GM19372 (cell line): ENCODE measurements at regions not wholly inside any gene's neighbourhood (a gene's known extent, or its start where the extent isn't known, plus 50 kb on each side); places are given as distances from the start of the nearest gene placed in this dataset.
"Not testable (repeated sequence)": the region's sequence is repeated elsewhere in the genome, so short reads cannot be mapped to it uniquely, and the experiment has no call there.

ENCODE experiments used
- ATAC-seq: cut with Tn5 transposase; IDR thresholded peaks from one replicate; pipeline ENCODE4 v1.9.1; 2021; ENCODE audit warnings: mild to moderate bottlenecking, low read depth, moderate library complexity; ENCODE audit not compliant: unreplicated experiment

DNA sequence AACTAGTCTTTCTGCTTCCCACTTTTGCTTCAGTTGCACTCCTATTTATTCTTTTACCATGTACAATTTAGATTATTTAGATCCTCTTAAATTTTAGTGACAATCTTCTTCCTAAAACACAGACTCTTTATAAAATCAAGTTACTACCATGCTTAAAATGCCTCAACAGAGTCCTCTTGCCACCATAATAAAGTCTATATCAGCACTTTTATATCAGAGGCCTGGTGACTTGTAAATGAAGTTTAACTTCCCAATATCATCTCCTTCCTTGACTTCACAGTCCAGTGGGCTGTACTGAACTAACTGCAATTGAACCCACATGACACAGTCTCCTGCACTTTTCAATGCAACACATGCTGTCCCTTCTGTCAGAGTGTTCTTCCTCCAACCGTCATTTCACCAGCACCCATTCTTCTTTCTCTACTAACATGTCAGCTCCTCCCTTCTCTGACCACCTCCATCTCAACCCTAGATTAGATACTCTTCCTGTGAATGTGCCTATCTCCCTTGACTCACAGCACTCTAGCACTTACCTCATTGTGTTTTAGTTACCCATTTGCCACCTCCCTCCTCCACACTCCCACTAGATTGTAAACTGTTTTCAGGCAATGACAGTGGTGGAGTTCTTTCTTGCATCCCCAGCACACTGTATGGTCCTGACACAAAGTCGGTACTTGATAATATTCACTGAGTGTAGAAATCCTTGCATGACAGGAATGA lies 414.9 kb downstream of the SATB2 start:
- ATAC-seq, result no peak

DNA sequence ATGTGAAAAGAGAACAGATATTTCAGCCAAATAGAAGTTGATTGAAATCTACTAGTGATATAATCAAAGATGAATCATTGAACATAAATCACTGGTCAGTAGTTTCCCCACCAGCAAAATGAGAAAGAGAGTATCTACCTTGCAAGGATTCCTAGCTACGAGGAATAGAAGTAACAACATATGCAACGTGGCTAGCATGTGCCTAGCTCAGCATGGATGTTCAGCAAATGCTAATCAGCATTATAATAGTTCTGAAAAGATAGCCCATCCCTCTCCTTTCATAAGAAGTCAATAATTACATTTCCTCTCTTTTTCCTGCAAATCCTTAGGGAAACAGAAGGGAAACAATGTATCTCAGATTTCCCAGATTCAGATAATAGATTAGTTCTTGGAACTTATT lies 417.2 kb downstream of the SATB2 start:
- ATAC-seq, result no peak

DNA sequence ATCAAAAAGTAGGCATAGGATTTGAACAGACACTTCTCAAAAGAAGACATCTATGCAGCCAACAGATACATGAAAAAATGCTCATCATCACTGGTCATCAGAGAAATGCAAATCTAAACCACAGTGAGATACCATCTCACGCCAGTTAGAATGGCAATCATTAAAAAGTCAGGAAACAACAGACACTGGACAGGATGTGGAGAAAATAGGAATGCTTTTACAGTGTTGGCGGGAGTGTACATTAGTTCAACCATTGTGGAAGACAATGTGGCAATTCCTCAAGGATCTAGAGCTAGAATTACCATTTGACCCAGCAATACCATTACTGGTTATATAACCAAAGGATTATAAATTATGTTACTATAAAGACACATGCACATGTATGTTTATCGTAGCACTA lies 424.0 kb downstream of the SATB2 start:
- not testable (repeated sequence) for ATAC-seq

DNA sequence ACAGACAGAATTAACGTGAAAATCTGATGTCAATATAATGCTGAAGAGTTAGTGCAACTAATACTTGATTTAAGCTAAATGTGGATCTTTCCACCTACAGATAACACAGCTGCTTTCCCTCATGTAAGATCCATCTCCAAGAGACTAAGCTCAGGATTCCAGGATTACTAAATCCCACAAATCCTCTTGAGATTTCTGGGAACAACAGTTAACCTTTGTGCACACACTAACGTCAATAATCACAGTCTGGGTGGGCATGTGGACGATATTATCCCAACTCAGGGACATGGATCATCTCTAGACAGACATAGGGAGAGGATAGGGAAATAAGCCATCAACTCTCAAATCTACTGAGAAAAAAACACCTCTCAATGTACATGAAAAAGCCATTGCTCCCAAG lies 432.6 kb downstream of the SATB2 start:
- ATAC-seq, result no peak

DNA sequence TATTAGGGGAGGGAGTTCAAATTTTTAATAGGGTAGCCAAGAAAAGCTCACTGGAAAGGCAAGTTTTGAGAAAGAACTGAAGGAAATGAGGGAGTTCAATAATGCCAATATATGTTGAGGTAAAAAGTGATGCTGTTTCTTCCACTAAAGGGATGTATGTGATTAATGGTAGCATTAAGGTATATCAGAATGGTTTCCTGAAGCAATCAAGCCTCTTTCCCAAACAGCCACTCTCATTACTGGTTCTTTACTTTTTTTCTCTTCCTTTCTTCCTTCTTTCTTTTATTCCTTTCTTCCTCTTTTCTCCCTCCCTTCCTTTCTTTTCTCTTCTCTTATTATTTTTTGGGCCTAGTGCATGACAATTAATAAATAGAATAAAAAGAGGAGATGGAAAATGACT lies 433.5 kb downstream of the SATB2 start:
- ATAC-seq, result no peak

DNA sequence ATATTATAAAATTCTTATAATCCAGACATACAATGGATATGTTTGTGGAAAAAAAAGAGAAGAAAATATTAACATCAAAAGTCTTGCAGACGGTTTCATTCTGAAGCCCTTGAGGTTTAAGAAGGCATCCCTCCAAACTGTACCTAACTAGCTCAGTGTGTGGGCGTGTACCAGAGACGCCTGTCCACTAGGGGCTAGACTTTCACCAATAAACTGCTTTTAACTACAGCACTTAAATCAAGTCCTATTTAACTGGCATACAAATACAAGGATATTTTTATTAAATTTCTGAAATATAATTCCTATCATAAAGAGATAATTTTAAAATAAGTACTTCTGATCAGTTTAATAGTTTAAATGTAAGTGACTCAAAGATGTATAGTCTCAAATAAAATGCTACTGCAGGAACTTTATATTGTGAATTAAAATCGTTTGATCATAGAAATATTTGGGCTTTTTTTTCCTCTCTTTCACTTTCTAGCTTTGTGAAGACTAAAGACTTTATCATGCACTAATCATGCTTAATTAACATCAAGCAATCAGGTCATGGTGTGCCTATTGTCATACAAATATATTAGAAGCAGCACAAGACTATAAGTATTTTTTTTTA lies 437.7 kb downstream of the SATB2 start:
- no peak for ATAC-seq

DNA sequence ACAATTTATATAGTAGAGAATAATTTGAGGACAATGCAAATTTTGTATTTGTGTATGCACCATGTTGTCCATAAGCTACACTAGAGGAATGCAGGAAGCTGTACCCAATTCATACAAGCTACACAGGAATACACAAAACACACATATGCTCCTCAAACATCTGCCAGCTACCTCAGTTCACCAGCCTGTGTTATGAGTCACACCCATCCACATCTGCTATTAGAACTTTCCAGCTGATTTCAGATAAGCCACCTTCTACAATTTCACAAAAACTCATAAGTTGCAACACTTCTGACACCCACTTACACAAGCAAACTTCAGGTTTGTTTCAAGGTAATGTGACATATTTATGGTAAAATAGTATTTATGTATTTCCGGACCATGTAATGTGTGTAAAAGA lies 438.9 kb downstream of the SATB2 start:
- ATAC-seq, result no peak

DNA sequence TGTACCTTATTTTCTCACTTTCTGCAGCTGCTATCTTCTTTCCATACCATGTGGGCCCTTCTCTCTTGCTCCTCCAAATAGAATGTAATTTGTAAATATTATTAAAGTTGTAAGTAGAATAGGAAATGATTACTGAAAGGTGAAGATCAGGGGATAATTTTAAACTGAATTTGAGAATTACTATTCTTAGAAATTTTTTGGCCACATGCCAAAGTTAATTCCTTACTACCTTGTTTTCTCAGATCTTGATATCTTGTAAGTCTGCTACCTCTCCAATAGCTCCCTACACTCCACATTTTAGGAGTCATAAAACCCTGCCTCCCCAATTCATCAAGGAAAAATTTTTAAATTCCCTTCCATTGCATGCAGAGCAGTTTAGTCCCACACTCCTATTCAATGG lies 442.7 kb downstream of the SATB2 start:
- ATAC-seq, result no peak

DNA sequence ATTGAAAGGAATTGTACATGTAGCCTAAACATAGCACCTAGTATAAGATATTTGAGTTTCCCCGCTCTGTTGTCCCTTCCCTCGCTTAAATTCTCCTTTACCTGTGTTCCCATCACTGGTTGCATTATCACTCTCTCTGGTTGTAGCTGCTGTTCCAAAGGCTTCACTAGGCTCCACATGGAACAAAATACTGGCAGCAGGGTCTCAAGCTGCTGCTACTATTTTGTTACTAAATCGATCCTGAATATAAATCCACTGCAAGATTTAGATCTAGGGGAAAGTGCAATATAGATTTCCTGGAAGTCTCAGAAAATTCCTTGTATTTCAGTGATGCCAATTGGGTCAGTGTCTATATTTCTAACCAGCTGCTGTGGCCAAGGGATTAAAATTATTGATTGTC lies 443.5 kb downstream of the SATB2 start:
- ATAC-seq, result no peak

DNA sequence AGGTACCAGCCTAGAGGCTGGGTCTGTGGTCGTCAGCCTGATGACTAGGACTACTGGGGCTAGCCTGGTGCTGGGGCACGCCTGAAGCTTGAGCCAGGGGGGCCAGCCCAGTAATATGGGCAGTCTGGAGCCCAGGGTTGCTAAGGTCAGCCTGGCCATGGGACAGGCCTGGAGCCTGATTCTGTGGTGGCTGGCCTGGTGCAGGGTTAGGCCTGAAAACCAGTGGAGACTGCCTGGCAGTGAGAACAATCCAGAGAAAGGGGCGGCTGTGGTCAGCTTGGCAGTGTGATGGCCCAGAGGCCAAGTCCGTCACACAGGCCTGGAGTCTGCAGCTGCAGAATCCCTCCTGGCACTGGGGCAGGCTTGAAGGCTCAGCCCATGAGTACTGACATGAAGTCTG lies 445.8 kb downstream of the SATB2 start:
- no peak for ATAC-seq

DNA sequence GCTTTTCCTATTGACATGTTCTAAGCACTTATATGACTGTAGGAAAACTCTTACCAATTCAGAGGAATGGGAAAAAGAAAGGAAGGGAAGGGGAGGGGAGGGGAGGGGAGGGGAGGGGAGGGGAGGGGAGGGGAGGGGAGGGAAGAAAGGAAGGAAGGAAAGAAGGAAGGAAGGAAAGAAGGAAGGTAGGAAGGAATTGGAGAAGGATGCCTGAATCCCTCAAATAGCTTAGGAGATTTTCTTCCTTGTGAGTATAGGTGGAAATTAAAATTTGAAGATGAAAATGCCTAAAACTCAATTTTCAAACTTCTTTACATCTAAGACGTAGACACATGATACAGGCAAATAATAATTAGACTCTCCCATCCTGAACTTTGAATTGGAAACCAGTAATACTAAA lies 463.1 kb downstream of the SATB2 start:
- no peak for ATAC-seq

DNA sequence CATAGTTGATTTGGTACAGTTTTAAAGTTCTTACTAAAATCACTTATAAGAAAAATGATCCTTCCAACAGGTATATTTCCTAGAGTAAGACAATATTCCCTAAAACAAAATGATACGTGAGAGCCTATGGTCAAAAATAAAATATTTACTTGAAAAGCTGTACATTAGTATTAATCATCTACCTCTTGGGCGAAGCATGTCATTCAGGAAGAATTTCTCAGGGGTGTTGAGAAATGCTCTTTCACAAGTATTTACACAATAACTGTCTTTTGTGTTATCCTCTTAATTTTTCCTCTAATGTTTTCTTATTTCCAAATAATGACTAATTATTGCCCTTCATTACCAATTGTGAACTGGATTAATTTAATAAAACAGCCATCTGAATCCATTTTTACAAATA lies 466.3 kb downstream of the SATB2 start:
- no peak for ATAC-seq

DNA sequence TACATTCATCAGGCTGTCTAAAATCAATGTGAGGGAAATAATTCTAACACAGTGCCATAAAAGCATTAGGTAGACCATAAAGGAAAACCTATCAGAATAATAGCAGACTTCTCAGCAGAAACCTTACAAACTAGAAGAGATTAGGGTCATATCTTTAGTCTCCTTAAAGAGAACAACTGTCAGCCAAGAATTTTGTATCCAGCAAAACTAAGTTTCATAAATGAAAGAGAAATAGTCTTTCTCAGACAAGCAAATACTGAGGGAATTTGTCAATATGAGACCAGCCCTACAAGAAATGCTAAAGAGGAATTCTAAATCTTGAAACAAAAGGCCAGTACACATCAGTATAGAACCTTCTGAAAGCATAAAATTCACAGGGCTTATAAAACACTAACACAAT lies 482.0 kb downstream of the SATB2 start:
- no peak for ATAC-seq

DNA sequence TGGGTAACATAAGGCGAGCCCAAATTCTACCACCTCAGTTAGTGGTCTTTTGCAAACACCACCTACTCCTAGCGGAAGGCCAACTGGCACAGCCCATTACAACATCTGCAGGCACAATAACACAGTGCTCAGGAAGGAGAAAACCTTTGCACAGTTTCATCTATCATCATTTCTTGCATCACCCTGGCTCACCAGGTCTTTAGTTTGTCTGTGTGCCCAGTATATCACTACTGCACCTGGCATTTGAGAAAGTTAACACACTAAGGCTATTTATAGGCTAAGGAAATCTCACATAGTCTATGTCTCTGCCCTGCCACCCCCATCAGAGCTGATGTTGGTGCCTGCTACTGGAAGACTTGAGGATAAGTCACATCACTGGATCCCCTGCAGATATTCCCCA lies 484.0 kb downstream of the SATB2 start:
- ATAC-seq, result no peak

DNA sequence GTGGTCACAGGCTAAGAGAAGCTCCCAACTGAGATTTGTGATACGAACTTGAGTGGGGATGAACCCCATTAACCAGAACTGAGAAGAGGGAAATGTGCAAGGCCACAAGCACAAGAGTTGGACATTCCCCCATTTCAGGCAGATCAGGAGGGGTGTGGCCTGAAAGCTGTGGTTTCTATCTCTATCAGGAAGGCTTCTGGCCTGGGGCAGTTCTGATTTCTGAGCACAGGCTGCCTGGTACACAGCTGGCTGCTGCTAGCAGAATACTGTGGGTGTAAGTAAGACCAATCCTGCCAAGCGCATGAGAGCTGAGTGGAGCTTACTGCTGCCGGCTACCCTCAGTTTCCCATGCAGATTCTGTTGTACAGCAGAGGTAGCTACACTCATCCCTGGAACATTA lies 484.6 kb downstream of the SATB2 start:
- no peak for ATAC-seq

DNA sequence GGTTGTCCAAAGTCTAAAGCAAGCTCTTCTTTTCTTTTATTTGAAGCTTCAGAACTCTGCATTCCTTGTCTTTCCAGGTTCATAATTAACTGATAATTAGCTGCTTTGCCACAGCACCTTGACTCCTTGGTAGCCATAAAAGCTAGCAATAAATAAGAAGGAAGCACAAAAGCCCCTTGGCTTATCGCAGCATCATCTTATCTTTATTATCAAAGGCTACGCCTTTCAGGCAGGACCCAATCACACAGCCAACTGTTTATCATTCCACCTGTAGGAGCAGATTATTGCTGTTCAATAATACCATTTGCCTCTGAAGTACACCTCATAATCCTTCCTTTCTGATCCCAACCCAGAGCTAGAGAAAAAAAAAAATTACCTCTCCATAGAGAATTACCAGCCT lies 489.2 kb downstream of the SATB2 start:
- no peak for ATAC-seq

DNA sequence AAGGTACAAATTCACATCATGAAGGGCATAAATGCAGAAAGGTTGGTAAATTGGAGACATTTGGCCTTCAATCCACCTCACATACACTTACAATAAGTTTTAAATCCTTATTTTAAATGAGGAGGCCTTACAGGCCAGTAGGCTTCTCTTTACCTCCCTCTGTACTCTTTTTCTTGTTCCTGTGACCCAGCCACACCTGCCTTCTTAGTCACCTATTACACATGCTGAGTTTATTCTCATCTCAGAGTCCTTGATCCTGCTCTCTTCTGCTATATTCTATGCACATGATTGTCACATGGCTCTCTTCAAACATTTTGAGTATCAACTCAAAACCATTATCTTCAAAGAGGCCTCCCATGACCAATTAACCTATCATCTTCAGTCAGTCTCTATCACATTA lies 491.5 kb downstream of the SATB2 start:
- no peak for ATAC-seq

DNA sequence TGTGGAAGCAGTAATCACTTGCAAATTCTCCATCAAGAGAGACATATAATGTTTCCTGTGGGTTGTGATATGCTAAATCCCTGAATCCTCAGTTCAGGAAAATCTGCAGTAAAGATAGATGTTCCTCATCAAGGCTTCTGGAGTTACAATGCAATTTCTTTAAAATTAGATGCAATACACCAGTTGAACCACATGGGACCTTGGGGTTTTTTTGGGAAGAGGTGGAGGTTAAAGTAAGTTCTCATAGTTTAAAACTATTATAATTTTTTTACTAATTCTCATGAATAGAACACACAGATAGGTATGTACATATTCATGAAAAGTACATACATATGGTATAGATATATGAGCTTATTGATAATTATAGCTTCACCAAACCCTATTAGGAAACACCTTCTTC lies 496.2 kb downstream of the SATB2 start:
- ATAC-seq, result no peak

DNA sequence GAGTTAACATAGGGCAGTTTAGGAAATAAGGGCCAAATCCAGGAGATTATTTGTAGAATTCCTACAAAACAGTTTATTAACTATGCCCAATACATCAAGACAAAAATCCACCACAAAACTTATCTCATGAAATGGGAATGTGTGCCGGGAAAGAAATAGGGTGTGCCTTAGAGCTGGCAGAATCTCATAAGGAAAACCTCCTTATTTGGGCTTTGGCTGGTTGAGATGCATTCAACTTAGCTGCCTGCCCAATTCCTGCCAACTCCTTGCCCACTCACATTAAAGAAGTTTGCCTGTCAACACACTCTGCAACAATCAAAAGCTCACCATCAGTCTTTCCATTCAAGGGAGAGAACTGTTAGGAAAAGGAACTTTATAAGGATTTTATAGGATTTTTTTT lies 500.6 kb downstream of the SATB2 start:
- ATAC-seq, result no peak

DNA sequence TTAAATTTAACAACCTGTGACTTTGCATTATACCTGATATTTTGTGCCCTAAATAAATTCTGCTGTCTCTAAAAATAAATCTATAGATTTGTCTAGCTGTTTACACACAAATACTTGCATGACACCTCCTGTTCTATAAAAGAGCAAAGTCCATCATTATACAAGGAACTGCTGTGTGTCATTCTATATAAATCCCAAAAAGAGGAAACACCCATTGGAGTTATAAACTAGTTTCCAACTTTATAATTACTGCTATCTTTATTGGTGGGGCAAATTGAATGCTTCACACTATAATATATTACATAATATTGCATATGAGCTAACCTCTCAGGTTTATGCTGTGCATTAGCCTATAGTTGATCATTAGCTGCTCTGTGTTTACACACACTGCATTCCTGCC lies 504.4 kb downstream of the SATB2 start:
- ATAC-seq, result no peak

DNA sequence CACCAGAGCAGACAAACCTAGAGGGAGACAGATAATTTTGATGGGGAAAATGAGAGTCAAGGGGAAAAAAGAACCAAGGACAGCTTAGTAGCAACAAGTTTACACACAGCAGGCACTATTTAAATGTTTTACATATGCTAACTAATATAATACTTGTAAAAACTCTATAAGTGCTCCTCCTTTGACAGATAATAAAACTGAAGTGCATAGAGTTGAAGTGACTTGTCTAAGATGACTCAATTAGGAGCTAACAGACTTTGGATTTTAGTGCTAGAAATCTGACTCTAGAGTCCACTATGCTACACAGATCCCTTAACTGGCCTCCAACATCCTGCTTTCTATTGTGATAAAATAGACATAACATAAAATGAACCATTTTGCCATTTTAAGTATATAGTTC lies 506.9 kb downstream of the SATB2 start:
- no peak for ATAC-seq

DNA sequence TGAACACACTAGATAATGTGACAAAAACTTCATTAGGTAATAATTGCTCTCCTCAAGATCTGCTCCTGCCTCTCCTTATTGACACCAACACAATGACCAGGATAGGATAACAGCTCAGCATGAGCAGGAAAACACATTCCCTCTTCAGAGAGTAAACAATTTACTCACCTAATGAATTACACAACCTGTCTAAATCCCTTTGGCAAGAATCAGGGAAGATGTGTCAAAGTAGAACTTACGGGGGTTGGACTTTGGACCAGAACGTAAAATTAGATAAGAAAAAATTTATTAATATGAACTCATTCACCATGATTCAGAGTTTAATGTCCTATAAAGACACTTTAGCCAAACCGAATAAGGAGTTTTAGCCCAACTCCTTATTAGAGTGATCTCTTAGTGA lies 512.2 kb downstream of the SATB2 start:
- no peak for ATAC-seq

DNA sequence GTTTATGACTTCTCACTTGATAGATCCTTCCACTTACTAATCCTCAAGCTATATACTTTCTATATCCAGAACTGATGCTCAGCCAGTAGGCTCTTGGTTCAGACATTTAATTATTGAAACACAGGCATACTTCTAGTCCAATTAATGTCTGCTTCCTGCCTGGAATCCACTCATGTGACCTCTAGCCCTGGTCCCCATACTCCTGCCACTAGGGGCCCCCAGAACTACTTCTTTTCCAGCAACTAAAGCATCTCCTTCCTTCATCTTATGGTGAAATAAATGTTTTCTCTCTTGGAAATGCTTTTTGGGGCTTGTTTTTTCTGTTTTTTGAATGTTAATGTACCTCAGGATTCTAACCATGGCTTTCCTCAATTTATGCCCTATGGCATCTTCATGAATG lies 527.6 kb downstream of the SATB2 start:
- no peak for ATAC-seq
